Lung (tissue), 11 donors: ENCODE measurements at regions not wholly inside any gene's neighbourhood (a gene's known extent, or its start where the extent isn't known, plus 50 kb on each side); places are given as distances from the start of the nearest gene placed in this dataset.
A peak's percentile ranks its signal among the peaks of the same experiment; 100 is the strongest.

Experiments used
- ATAC-seq: fragments of 200-7000 bp; cut with Tn5 transposase; one replicate; pipeline ENCODE4 v1.9.1; 2020; ENCODE audit warnings: moderate number of reproducible peaks; ENCODE audit not compliant: insufficient read depth, low FRiP score
- DNase-seq, 3 donors: peaks; one replicate each; pipeline ENCODE4 v3.0.0-alpha.2; 2013 to 2017
- H3K27ac ChIP-seq, 2 donors: one replicate each; pipeline ENCODE4 v1.5.1; 2013; ENCODE audit warnings: mild to moderate bottlenecking in 2 of 2, moderate library complexity in 2 of 2, control low read depth in 1 of 2, inconsistent platforms in 1 of 2, low read depth in 1 of 2, low read length in 1 of 2
- H3K27me3 ChIP-seq, 3 donors: one replicate each; pipeline ENCODE4 v1.5.1; 2013; ENCODE audit warnings: low read length in 2 of 3; ENCODE audit not compliant: control insufficient read depth in 3 of 3, insufficient read depth in 3 of 3
- H3K36me3 ChIP-seq, 4 donors: one replicate each; pipeline ENCODE4 v1.5.1; 2013; ENCODE audit warnings: low read length in 4 of 4, mild to moderate bottlenecking in 1 of 4, moderate library complexity in 1 of 4; ENCODE audit not compliant: control insufficient read depth in 4 of 4, insufficient read depth in 4 of 4
- H3K4me1 ChIP-seq, 5 donors: one replicate each; pipeline ENCODE4 v1.5.1; 2013; ENCODE audit warnings: low read length in 5 of 5, mild to moderate bottlenecking in 2 of 5, moderate library complexity in 1 of 5; ENCODE audit not compliant: control insufficient read depth in 5 of 5, insufficient read depth in 5 of 5
- H3K4me3 ChIP-seq: one replicate; pipeline ENCODE4 v1.5.1; 2013; ENCODE audit warnings: mild to moderate bottlenecking, control low read depth, moderate library complexity
- H3K9ac ChIP-seq, 2 donors: one replicate each; pipeline ENCODE4 v1.5.1; 2013; ENCODE audit warnings: low read length in 2 of 2, control low read depth in 1 of 2; ENCODE audit not compliant: insufficient read depth in 1 of 2
- H3K9me3 ChIP-seq, 4 donors: one replicate each; pipeline ENCODE4 v1.5.1; 2013; ENCODE audit warnings: low read length in 3 of 4, mild to moderate bottlenecking in 1 of 4, moderate library complexity in 1 of 4; ENCODE audit not compliant: control insufficient read depth in 4 of 4, insufficient read depth in 3 of 4
- CTCF ChIP-seq: IDR thresholded peaks from 2 replicates; pipeline ENCODE4 v1.5.1; 2012; ENCODE audit warnings: mild to moderate bottlenecking; ENCODE audit errors: control extremely low read depth, extremely low read depth
- WGBS, 2 donors: extraction: QIAGEN DNeasy Blood & Tissue Kit; methylation state at CpG; one replicate each; pipeline ENCODE4 v1.1.7; 2013; 5-methylcytosine and 5-hydroxymethylcytosine counted together
- donor health status: control.
- donor health status: control.
- donor health status: Bipolar disorder and iron deficiency.
- donor health status: healthy.
- donor health status: DM: yes; HTN: yes; CAD: no.

GRCh38 chr5:42881416-42882117 is 69.9 kb upstream of the SELENOP start:
- Histone ChIP-seq H3K27me3 (no peaks in the 10 kb centered on the region), H3K36me3 (no peaks in the 10 kb centered on the region), H3K9me3 (no peaks in the 10 kb centered on the region), H3K4me1 (peaks cover 0 to 18% (median 6%) of the 10 kb centered on the region in 5 donors), H3K9ac (no peak overlapping the region), H3K4me3 (no peak overlapping the region), H3K27ac (peak overlapping the region in 1 of 2 donors; percentile 21)
- WGBS, 2 donors = 63 to 76% methylated on average over 5 of the region's 5 CpGs
- no peak for TF ChIP-seq CTCF
- no peak for DNase-seq
- ATAC-seq = no peak

GRCh38 chr5:42880496-42881150 is 68.9 kb upstream of the SELENOP start:
- DNase-seq = peak in 2 of 3 donors; percentile 65 to 77
- Histone ChIP-seq H3K27ac (peak overlapping the region in 1 of 2 donors; percentile 21), H3K4me3 (no peak overlapping the region), H3K9me3 (no peaks in the 10 kb centered on the region), H3K27me3 (no peaks in the 10 kb centered on the region), H3K4me1 (peaks cover 0 to 27% (median 6%) of the 10 kb centered on the region in 5 donors), H3K9ac (no peak overlapping the region), H3K36me3 (no peaks in the 10 kb centered on the region)
- WGBS, 2 donors = 56 to 85% methylated on average over 1 of the region's 1 CpG
- no peak for TF ChIP-seq CTCF
- no peak for ATAC-seq

- TF ChIP-seq CTCF = no peak
- Histone ChIP-seq H3K9ac (no peak overlapping the region), H3K36me3 (no peaks in the 10 kb centered on the region), H3K9me3 (no peaks in the 10 kb centered on the region), H3K27me3 (no peaks in the 10 kb centered on the region), H3K27ac (no peak overlapping the region), H3K4me3 (no peak overlapping the region), H3K4me1 (peaks cover 0 to 28% (median 6%) of the 10 kb centered on the region in 5 donors)
- DNase-seq (no peak), ATAC-seq (no peak)
- WGBS, 2 donors = 78 to 85% methylated on average over 2 of the region's 2 CpGs
These were observed 67.6 kb upstream of the SELENOP start for GRCh38 chr5:42879291-42879690.
